ENCODE measurements at regions not wholly inside any gene's neighbourhood (a gene's known extent, or its start where the extent isn't known, plus 50 kb on each side); places are given as distances from the start of the nearest gene placed in this dataset.

DNA sequence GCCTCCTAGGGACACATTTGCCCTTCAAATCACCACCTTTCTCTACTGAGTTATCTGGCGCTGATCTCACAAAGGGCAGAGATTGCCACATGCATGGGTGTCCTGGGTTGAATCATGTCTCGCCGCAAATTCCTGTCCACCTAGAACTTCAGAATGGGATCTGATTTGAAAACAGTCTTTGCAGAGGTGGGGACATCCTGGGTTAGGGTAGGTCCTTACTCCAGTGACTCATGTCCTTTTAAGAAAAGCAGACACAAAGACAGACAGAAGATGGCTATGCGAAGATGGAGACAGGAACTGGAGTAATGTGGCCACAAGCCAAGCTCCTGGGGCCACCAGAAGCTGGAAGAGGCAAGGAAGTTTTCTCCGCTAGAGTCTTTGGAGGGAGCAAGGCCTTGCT, 197.4 kb upstream of the SMIM21 start:
- TF ChIP-seq, protein P1, sequence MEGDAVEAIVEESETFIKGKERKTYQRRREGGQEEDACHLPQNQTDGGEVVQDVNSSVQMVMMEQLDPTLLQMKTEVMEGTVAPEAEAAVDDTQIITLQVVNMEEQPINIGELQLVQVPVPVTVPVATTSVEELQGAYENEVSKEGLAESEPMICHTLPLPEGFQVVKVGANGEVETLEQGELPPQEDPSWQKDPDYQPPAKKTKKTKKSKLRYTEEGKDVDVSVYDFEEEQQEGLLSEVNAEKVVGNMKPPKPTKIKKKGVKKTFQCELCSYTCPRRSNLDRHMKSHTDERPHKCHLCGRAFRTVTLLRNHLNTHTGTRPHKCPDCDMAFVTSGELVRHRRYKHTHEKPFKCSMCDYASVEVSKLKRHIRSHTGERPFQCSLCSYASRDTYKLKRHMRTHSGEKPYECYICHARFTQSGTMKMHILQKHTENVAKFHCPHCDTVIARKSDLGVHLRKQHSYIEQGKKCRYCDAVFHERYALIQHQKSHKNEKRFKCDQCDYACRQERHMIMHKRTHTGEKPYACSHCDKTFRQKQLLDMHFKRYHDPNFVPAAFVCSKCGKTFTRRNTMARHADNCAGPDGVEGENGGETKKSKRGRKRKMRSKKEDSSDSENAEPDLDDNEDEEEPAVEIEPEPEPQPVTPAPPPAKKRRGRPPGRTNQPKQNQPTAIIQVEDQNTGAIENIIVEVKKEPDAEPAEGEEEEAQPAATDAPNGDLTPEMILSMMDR (conservative IDR thresholded peaks at IDR 0.05; ENCODE audit: low read length), result no peak
- no peak for TF ChIP-seq EZH2phosphoT487 (IDR thresholded peaks at IDR 0.05; ENCODE audit: borderline replicate concordance, low read depth, low read length)
